ENCODE measurements at regions not wholly inside any gene's neighbourhood (a gene's known extent, or its start where the extent isn't known, plus 50 kb on each side); places are given as distances from the start of the nearest gene placed in this dataset.

GRCh38 chr14:89624500-89625156, 207.6 kb upstream of the FOXN3 start:
- Histone ChIP-seq H3K27me3 (ENCODE audit: control insufficient read depth, insufficient read depth, low read length) (no peaks in the 10 kb centered on the region), H3K9me3 (ENCODE audit: control insufficient read depth, insufficient read depth, low read length) (peaks cover 3% of the 10 kb centered on the region; the same call in 1 of the 2 replicates), H3K4me3 (ENCODE audit: low read depth, low read length) (no peak overlapping the region), H3K27ac (ENCODE audit: low read depth, low read length) (no peak overlapping the region)
- ChIA-PET CTCF (no interaction called here), POLR2A (no interaction called here)
- TF ChIP-seq CTCF (IDR thresholded peaks at IDR 0.05; ENCODE audit: low read depth, low read length) = no peak
- no peak for DNase-seq (ENCODE audit: low read depth, low spot score)

- TF ChIP-seq CTCF (IDR thresholded peaks at IDR 0.05; ENCODE audit: low read depth, low read length) = no peak
- Histone ChIP-seq H3K9me3 (ENCODE audit: control insufficient read depth, insufficient read depth, low read length) (peaks cover 3% of the 10 kb centered on the region; the same call in 1 of the 2 replicates), H3K4me3 (ENCODE audit: low read depth, low read length) (no peak overlapping the region), H3K27ac (ENCODE audit: low read depth, low read length) (no peak overlapping the region), H3K27me3 (ENCODE audit: control insufficient read depth, insufficient read depth, low read length) (no peaks in the 10 kb centered on the region)
- DNase-seq (ENCODE audit: low read depth, low spot score) = no peak
- ChIA-PET POLR2A (no interaction called here), CTCF (no interaction called here)
Observed at GRCh38 chr14:89621791-89622638, 205.0 kb upstream of the FOXN3 start.

- TF ChIP-seq CTCF (IDR thresholded peaks at IDR 0.05; ENCODE audit: low read depth, low read length) = no peak
- DNase-seq (ENCODE audit: low read depth, low spot score) = no peak
- no peak overlapping the region for H3K27ac ChIP-seq (ENCODE audit: low read depth, low read length)
- H3K27me3 ChIP-seq (ENCODE audit: control insufficient read depth, insufficient read depth, low read length) = no peaks in the 10 kb centered on the region
- ChIA-PET POLR2A (no interaction called here), CTCF (no interaction called here)
- no peak overlapping the region for H3K4me3 ChIP-seq (ENCODE audit: low read depth, low read length)
- peaks cover 3% of the 10 kb centered on the region; the same call in 1 of the 2 replicates for H3K9me3 ChIP-seq (ENCODE audit: control insufficient read depth, insufficient read depth, low read length)
Observed at GRCh38 chr14:89621009-89621421, 204.0 kb upstream of the FOXN3 start.

- TF ChIP-seq CTCF (IDR thresholded peaks at IDR 0.05; ENCODE audit: low read depth, low read length) = no peak
- ChIA-PET CTCF (interaction anchor here (1.2 kb wide), 1 partner anchor 295 kb away, joined by 3 read pairs; no protein-coding TSS in a partner anchor), POLR2A (no interaction called here)
- H3K9me3 ChIP-seq (ENCODE audit: control insufficient read depth, insufficient read depth, low read length) = peaks cover 2% of the 10 kb centered on the region; the same call in 1 of the 2 replicates
- no peak for DNase-seq (ENCODE audit: low read depth, low spot score)
- no peak overlapping the region for H3K4me3 ChIP-seq (ENCODE audit: low read depth, low read length)
- no peaks in the 10 kb centered on the region for H3K27me3 ChIP-seq (ENCODE audit: control insufficient read depth, insufficient read depth, low read length)
- H3K27ac ChIP-seq (ENCODE audit: low read depth, low read length) = no peak overlapping the region
Observed at GRCh38 chr14:89620436-89620835, 203.4 kb upstream of the FOXN3 start.

GRCh38 chr14:89619596-89619995, 202.6 kb upstream of the FOXN3 start:
- ChIA-PET CTCF (interaction anchor here (1.2 kb wide), 1 partner anchor 296 kb away, joined by 3 read pairs; no protein-coding TSS in a partner anchor), POLR2A (no interaction called here)
- Histone ChIP-seq H3K9me3 (ENCODE audit: control insufficient read depth, insufficient read depth, low read length) (no peaks in the 10 kb centered on the region; the same call in 1 of the 2 replicates), H3K27me3 (ENCODE audit: control insufficient read depth, insufficient read depth, low read length) (no peaks in the 10 kb centered on the region), H3K27ac (ENCODE audit: low read depth, low read length) (no peak overlapping the region), H3K4me3 (ENCODE audit: low read depth, low read length) (peak overlapping the region; percentile 59)
- DNase-seq (ENCODE audit: low read depth, low spot score) = no peak
- no peak for TF ChIP-seq CTCF (IDR thresholded peaks at IDR 0.05; ENCODE audit: low read depth, low read length)

All from AG04450 (cell line).